Parathyroid adenoma (tissue), 2 donors: ENCODE measurements at regions not wholly inside any gene's neighbourhood (a gene's known extent, or its start where the extent isn't known, plus 50 kb on each side); places are given as distances from the start of the nearest gene placed in this dataset.

Source experiments
- H2AFZ ChIP-seq: fragments of 300-600 bp; sonication (generic); one replicate; pipeline ENCODE4 v1.7.0; 2017; ENCODE audit warnings: antibody characterized with exemption, mild to moderate bottlenecking
- H3K27ac ChIP-seq: fragments of 300-600 bp; sonication (generic); one replicate; pipeline ENCODE4 v1.7.0; 2017
- H3K27me3 ChIP-seq: fragments of 300-600 bp; sonication (generic); one replicate; pipeline ENCODE4 v1.7.0; 2017; ENCODE audit warnings: low read length; ENCODE audit not compliant: control insufficient read depth, insufficient read depth
- H3K36me3 ChIP-seq: fragments of 300-600 bp; sonication (generic); one replicate; pipeline ENCODE4 v1.7.0; 2017; ENCODE audit warnings: low read length; ENCODE audit not compliant: control insufficient read depth, insufficient read depth
- H3K4me1 ChIP-seq: fragments of 300-600 bp; sonication (generic); one replicate; pipeline ENCODE4 v1.7.0; 2017; ENCODE audit warnings: control low read depth
- H3K4me2 ChIP-seq: fragments of 300-600 bp; sonication (generic); one replicate; pipeline ENCODE4 v1.7.0; 2017; ENCODE audit warnings: low read length
- H3K4me3 ChIP-seq: fragments of 300-600 bp; sonication (generic); one replicate; pipeline ENCODE4 v1.7.0; 2017; ENCODE audit warnings: low read depth, low read length
- H3K79me2 ChIP-seq: fragments of 300-600 bp; sonication (generic); one replicate; pipeline ENCODE4 v1.7.0; 2017; ENCODE audit warnings: control low read depth
- H3K9ac ChIP-seq: fragments of 300-600 bp; sonication (generic); one replicate; pipeline ENCODE4 v1.7.0; 2017; ENCODE audit warnings: mild to moderate bottlenecking
- H3K9me3 ChIP-seq: fragments of 300-600 bp; sonication (generic); one replicate; pipeline ENCODE4 v1.7.0; 2017; ENCODE audit warnings: low read length; ENCODE audit not compliant: control insufficient read depth
- CTCF ChIP-seq: fragments of 300-600 bp; sonication (generic); IDR thresholded peaks from one replicate; pipeline ENCODE4 v1.7.0; 2017; ENCODE audit warnings: antibody characterized with exemption, mild to moderate bottlenecking
- donor health status: primary hyperparathyroidism.

DNA sequence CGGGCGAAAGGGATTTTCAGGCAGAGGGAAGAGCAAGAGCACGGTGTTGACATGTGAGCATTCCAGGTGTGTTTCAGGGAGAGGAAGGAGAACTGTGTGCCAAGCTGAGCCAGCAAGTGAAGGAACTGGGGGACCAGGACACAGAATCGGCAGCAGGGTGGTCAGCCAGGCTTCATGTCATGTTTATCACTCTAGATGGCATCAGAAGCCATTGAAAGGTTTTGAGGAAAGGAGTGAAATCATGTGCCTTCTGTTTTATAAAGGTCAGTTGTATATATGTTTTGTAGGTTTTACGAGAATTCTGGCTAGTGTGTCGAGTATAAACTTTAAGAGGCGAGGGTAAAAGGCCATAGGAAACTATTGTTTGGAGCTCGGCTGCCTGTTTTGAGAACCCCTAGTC lies 682.3 kb downstream of the TRIML1 start:
- Histone ChIP-seq H3K27me3 (no peaks in the 10 kb centered on the region), H3K4me1 (no peaks in the 10 kb centered on the region), H3K79me2 (no peaks in the 10 kb centered on the region), H3K27ac (no peak overlapping the region), H3K9ac (no peak overlapping the region), H3K4me3 (no peak overlapping the region), H3K36me3 (no peaks in the 10 kb centered on the region), H2AFZ (no peak overlapping the region), H3K4me2 (no peak overlapping the region), H3K9me3 (no peaks in the 10 kb centered on the region)
- no peak for TF ChIP-seq CTCF

GRCh38 chr4:188822698-188823097 lies 683.5 kb downstream of the TRIML1 start:
- H2AFZ ChIP-seq = no peak overlapping the region
- no peaks in the 10 kb centered on the region for H3K9me3 ChIP-seq
- no peaks in the 10 kb centered on the region for H3K36me3 ChIP-seq
- no peak overlapping the region for H3K27ac ChIP-seq
- H3K79me2 ChIP-seq = no peaks in the 10 kb centered on the region
- H3K9ac ChIP-seq = no peak overlapping the region
- H3K27me3 ChIP-seq = no peaks in the 10 kb centered on the region
- no peak overlapping the region for H3K4me3 ChIP-seq
- no peaks in the 10 kb centered on the region for H3K4me1 ChIP-seq
- no peak overlapping the region for H3K4me2 ChIP-seq
- TF ChIP-seq CTCF = no peak

GRCh38 chr4:188824553-188824952 lies 685.3 kb downstream of the TRIML1 start:
- H3K27me3 ChIP-seq = no peaks in the 10 kb centered on the region
- H2AFZ ChIP-seq = no peak overlapping the region
- H3K9ac ChIP-seq = no peak overlapping the region
- no peak for TF ChIP-seq CTCF
- no peak overlapping the region for H3K27ac ChIP-seq
- H3K9me3 ChIP-seq = no peaks in the 10 kb centered on the region
- H3K79me2 ChIP-seq = no peaks in the 10 kb centered on the region
- H3K4me3 ChIP-seq = no peak overlapping the region
- no peaks in the 10 kb centered on the region for H3K4me1 ChIP-seq
- no peaks in the 10 kb centered on the region for H3K36me3 ChIP-seq
- H3K4me2 ChIP-seq = no peak overlapping the region

- Histone ChIP-seq H3K4me2 (no peak overlapping the region), H3K79me2 (no peaks in the 10 kb centered on the region), H3K9me3 (no peaks in the 10 kb centered on the region), H3K27me3 (no peaks in the 10 kb centered on the region), H3K4me3 (no peak overlapping the region), H3K36me3 (no peaks in the 10 kb centered on the region), H3K4me1 (no peaks in the 10 kb centered on the region), H2AFZ (no peak overlapping the region), H3K27ac (no peak overlapping the region), H3K9ac (no peak overlapping the region)
- no peak for TF ChIP-seq CTCF
Observed at GRCh38 chr4:188826393-188826792, 687.2 kb downstream of the TRIML1 start.

GRCh38 chr4:188839704-188840103 lies 700.5 kb downstream of the TRIML1 start:
- H3K36me3 ChIP-seq = no peaks in the 10 kb centered on the region
- H3K79me2 ChIP-seq = no peaks in the 10 kb centered on the region
- no peak overlapping the region for H3K9ac ChIP-seq
- no peaks in the 10 kb centered on the region for H3K9me3 ChIP-seq
- no peaks in the 10 kb centered on the region for H3K27me3 ChIP-seq
- H2AFZ ChIP-seq = no peak overlapping the region
- H3K27ac ChIP-seq = no peak overlapping the region
- TF ChIP-seq CTCF = no peak
- H3K4me3 ChIP-seq = no peak overlapping the region
- H3K4me1 ChIP-seq = no peaks in the 10 kb centered on the region
- H3K4me2 ChIP-seq = no peak overlapping the region
